ENCODE measurements at regions not wholly inside any gene's neighbourhood (a gene's known extent, or its start where the extent isn't known, plus 50 kb on each side); places are given as distances from the start of the nearest gene placed in this dataset.
A peak's percentile ranks its signal among the peaks of the same experiment; 100 is the strongest.

DNA sequence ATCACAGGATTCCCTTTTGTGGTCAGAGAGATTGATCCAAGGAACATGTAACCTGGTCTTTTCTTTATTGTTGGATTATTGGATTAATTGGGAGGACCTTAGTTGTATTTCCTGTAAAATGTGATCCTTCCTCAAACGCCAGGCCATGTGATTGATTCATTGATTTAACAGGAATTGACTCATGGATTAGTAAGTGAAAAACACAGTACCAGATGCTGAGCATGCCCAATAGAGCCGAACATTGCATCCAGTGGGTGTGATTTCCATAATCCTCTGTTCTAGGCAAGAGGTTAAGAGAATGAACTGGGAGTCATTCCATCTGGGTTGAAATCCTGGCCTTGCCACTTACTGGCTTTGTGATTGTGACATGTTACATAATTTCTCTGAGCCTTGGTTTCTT is 522.3 kb downstream of the MAT2B start:
- no peak overlapping the region for H4K8ac ChIP-seq (ENCODE audit: low read length)
- H3K9ac ChIP-seq (ENCODE audit: low read length): no peak overlapping the region
- no peak overlapping the region for H3K18ac ChIP-seq (ENCODE audit: low read depth in 1 of 2, low read length in 2 of 2)
- no peak overlapping the region for H2AK5ac ChIP-seq (ENCODE audit: low read length, severe bottlenecking)
- H2BK15ac ChIP-seq (ENCODE audit: low read depth, poor library complexity, severe bottlenecking): no peak overlapping the region
- H3K27me3 ChIP-seq (ENCODE audit: control insufficient read depth in 1 of 2, insufficient read depth in 1 of 2, low read length in 2 of 2): no peaks in the 10 kb centered on the region
- DNase-seq: no peak
- 78% methylated on average over 2 of the region's 2 CpGs for WGBS
- H3K4me3 ChIP-seq (ENCODE audit: insufficient read depth in 1 of 2, low read depth in 1 of 2, low read length in 2 of 2): no peak overlapping the region
- no peak overlapping the region for H2BK12ac ChIP-seq (ENCODE audit: low read length in 2 of 2)
- H2BK5ac ChIP-seq (ENCODE audit: low read depth, low read length, poor library complexity, severe bottlenecking): no peak overlapping the region
- H3K4me1 ChIP-seq (ENCODE audit: control insufficient read depth, insufficient read depth, low read depth, low read length): no peaks in the 10 kb centered on the region
- H3K4ac ChIP-seq (ENCODE audit: low read depth in 1 of 2, low read length in 2 of 2): no peak overlapping the region
- H3K14ac ChIP-seq (ENCODE audit: low read length in 2 of 2): no peak overlapping the region
- no peaks in the 10 kb centered on the region for H3K36me3 ChIP-seq (ENCODE audit: control insufficient read depth in 1 of 2, insufficient read depth in 2 of 2, low read depth in 1 of 2, low read length in 2 of 2)
- H2AFZ ChIP-seq (ENCODE audit: low read depth, low read length): no peak overlapping the region
- H2BK120ac ChIP-seq (ENCODE audit: low read depth, low read length): no peak overlapping the region
- H3K79me1 ChIP-seq (replicated peaks; ENCODE audit: low read length, poor library complexity, severe bottlenecking): no peaks in the 10 kb centered on the region
- no peaks in the 10 kb centered on the region for H3K9me3 ChIP-seq (ENCODE audit: control insufficient read depth, low read length)
- no peak overlapping the region for H3K27ac ChIP-seq (ENCODE audit: low read length, poor library complexity, severe bottlenecking)
- H4K91ac ChIP-seq (ENCODE audit: low read length): no peak overlapping the region
- H3K4me2 ChIP-seq (ENCODE audit: low read length, poor library complexity, severe bottlenecking): no peak overlapping the region
- no peak overlapping the region for H3K23ac ChIP-seq (ENCODE audit: low read length in 2 of 2)

DNA sequence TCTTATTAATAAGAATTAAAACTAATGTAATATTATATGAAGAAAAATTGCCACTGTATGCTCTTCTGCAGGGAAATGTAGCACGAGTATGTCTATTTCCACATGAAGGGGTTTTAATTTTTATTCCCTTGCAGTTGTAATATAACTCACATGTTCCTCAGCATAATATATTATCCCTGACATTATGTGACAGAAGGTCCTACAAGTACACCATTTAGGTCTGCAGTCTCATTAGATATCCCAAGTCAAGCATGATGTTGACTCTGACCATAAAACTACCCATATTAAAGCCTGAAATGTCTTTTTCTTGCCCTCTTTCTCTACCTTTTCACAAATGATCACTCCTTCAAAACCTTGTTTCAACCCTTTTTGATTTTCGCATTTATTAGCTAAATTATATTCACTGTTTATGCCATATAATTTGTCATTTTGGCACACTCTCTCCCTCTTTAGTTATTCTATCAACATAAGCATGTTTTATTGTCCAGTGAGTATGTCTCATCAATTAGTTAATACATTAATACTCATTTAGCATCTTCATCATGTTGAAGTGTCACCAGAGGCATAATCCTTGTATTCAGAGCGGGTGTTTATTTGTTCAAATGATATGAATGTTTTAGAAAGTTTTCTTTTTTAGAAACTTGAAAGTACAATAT is 532.8 kb downstream of the MAT2B start:
- H3K4me2 ChIP-seq (ENCODE audit: low read length, poor library complexity, severe bottlenecking): no peak overlapping the region
- no peak for DNase-seq
- H2BK12ac ChIP-seq (ENCODE audit: low read length in 2 of 2): no peak overlapping the region
- no peaks in the 10 kb centered on the region for H3K4me1 ChIP-seq (ENCODE audit: control insufficient read depth, insufficient read depth, low read depth, low read length)
- no CpG with 5 or more reads among the region's 3 CpGs for WGBS
- H3K36me3 ChIP-seq (ENCODE audit: control insufficient read depth in 1 of 2, insufficient read depth in 2 of 2, low read depth in 1 of 2, low read length in 2 of 2): no peaks in the 10 kb centered on the region
- no peak overlapping the region for H3K4me3 ChIP-seq (ENCODE audit: insufficient read depth in 1 of 2, low read depth in 1 of 2, low read length in 2 of 2)
- H3K14ac ChIP-seq (ENCODE audit: low read length in 2 of 2): no peak overlapping the region
- no peak overlapping the region for H3K9ac ChIP-seq (ENCODE audit: low read length)
- H3K79me1 ChIP-seq (replicated peaks; ENCODE audit: low read length, poor library complexity, severe bottlenecking): no peaks in the 10 kb centered on the region
- H3K4ac ChIP-seq (ENCODE audit: low read depth in 1 of 2, low read length in 2 of 2): no peak overlapping the region
- H2AFZ ChIP-seq (ENCODE audit: low read depth, low read length): no peak overlapping the region
- no peak overlapping the region for H4K8ac ChIP-seq (ENCODE audit: low read length)
- H3K18ac ChIP-seq (ENCODE audit: low read depth in 1 of 2, low read length in 2 of 2): no peak overlapping the region
- no peak overlapping the region for H2BK5ac ChIP-seq (ENCODE audit: low read depth, low read length, poor library complexity, severe bottlenecking)
- no peak overlapping the region for H2AK5ac ChIP-seq (ENCODE audit: low read length, severe bottlenecking)
- no peak overlapping the region for H3K27ac ChIP-seq (ENCODE audit: low read length, poor library complexity, severe bottlenecking)
- no peak overlapping the region for H3K23ac ChIP-seq (ENCODE audit: low read length in 2 of 2)
- H4K91ac ChIP-seq (ENCODE audit: low read length): no peak overlapping the region
- H3K27me3 ChIP-seq (ENCODE audit: control insufficient read depth in 1 of 2, insufficient read depth in 1 of 2, low read length in 2 of 2): no peaks in the 10 kb centered on the region
- no peaks in the 10 kb centered on the region for H3K9me3 ChIP-seq (ENCODE audit: control insufficient read depth, low read length)
- no peak overlapping the region for H2BK15ac ChIP-seq (ENCODE audit: low read depth, poor library complexity, severe bottlenecking)
- no peak overlapping the region for H2BK120ac ChIP-seq (ENCODE audit: low read depth, low read length)

DNA sequence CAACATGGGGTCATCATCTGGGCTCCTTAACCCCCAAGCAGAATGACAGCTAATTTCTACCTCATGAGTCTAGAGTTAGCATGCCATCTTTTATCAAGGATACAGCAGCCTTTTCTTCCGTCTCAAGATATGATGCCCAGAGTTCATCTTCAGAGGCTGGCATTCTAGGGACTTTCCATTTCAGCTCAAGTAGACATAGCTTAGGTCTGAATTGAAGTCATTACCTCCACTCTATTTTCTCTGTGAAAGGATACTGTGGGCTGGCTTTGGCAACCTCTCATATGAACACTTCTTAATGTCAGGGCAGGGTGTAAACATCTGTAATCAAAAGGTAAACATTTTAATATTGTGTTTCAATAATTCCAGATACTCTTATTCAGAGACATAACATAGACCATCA is 535.7 kb downstream of the MAT2B start:
- H3K4me3 ChIP-seq (ENCODE audit: insufficient read depth in 1 of 2, low read depth in 1 of 2, low read length in 2 of 2): no peak overlapping the region
- no peaks in the 10 kb centered on the region for H3K79me1 ChIP-seq (replicated peaks; ENCODE audit: low read length, poor library complexity, severe bottlenecking)
- no peak overlapping the region for H2BK12ac ChIP-seq (ENCODE audit: low read length in 2 of 2)
- H3K4me2 ChIP-seq (ENCODE audit: low read length, poor library complexity, severe bottlenecking): no peak overlapping the region
- H3K27ac ChIP-seq (ENCODE audit: low read length, poor library complexity, severe bottlenecking): no peak overlapping the region
- H3K4me1 ChIP-seq (ENCODE audit: control insufficient read depth, insufficient read depth, low read depth, low read length): no peaks in the 10 kb centered on the region
- no peak overlapping the region for H3K14ac ChIP-seq (ENCODE audit: low read length in 2 of 2)
- H3K4ac ChIP-seq (ENCODE audit: low read depth in 1 of 2, low read length in 2 of 2): no peak overlapping the region
- no peak overlapping the region for H3K9ac ChIP-seq (ENCODE audit: low read length)
- 100% methylated on average over 1 of the region's 1 CpG for WGBS
- H3K18ac ChIP-seq (ENCODE audit: low read depth in 1 of 2, low read length in 2 of 2): no peak overlapping the region
- no peaks in the 10 kb centered on the region for H3K36me3 ChIP-seq (ENCODE audit: control insufficient read depth in 1 of 2, insufficient read depth in 2 of 2, low read depth in 1 of 2, low read length in 2 of 2)
- no peak overlapping the region for H4K91ac ChIP-seq (ENCODE audit: low read length)
- no peak overlapping the region for H2BK15ac ChIP-seq (ENCODE audit: low read depth, poor library complexity, severe bottlenecking)
- DNase-seq: no peak
- no peak overlapping the region for H4K8ac ChIP-seq (ENCODE audit: low read length)
- H2AK5ac ChIP-seq (ENCODE audit: low read length, severe bottlenecking): no peak overlapping the region
- H3K23ac ChIP-seq (ENCODE audit: low read length in 2 of 2): no peak overlapping the region
- no peak overlapping the region for H2BK120ac ChIP-seq (ENCODE audit: low read depth, low read length)
- no peaks in the 10 kb centered on the region for H3K27me3 ChIP-seq (ENCODE audit: control insufficient read depth in 1 of 2, insufficient read depth in 1 of 2, low read length in 2 of 2)
- no peak overlapping the region for H2BK5ac ChIP-seq (ENCODE audit: low read depth, low read length, poor library complexity, severe bottlenecking)
- H2AFZ ChIP-seq (ENCODE audit: low read depth, low read length): no peak overlapping the region
- H3K9me3 ChIP-seq (ENCODE audit: control insufficient read depth, low read length): no peaks in the 10 kb centered on the region

DNA sequence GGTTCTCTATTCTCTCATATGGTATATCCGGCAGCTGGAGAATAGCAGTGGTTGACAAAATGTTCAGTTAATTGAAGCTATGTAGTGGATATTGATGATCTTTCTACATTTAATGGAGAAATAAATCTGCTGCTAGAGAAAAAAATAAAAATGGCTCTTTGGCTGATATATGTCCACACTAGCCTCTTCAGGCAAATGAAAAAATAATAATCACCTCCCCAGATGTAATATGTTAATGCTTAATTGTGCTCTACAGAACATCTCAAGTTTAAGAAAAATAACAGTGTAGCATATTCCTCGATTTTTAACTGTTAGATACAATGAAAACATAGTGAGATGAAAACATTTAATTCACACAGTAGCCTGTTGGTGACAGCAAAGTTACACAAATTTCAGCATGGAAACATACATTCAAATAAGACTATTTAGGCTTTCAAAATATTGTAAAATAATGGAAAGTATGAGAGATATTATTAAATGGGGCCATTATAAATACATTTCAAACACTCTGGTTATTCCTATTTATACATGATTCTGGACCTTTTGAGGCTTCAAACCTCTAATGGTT is 543.0 kb downstream of the MAT2B start:
- Histone ChIP-seq H3K23ac (ENCODE audit: low read length in 2 of 2) (no peak overlapping the region), H3K79me1 (replicated peaks; ENCODE audit: low read length, poor library complexity, severe bottlenecking) (no peaks in the 10 kb centered on the region), H3K9ac (ENCODE audit: low read length) (peak overlapping the region; percentile 14), H2AFZ (ENCODE audit: low read depth, low read length) (no peak overlapping the region), H3K18ac (ENCODE audit: low read depth in 1 of 2, low read length in 2 of 2) (no peak overlapping the region), H3K9me3 (ENCODE audit: control insufficient read depth, low read length) (no peaks in the 10 kb centered on the region), H2BK12ac (ENCODE audit: low read length in 2 of 2) (no peak overlapping the region), H2AK5ac (ENCODE audit: low read length, severe bottlenecking) (no peak overlapping the region), H2BK15ac (ENCODE audit: low read depth, poor library complexity, severe bottlenecking) (no peak overlapping the region), H4K91ac (ENCODE audit: low read length) (no peak overlapping the region), H2BK5ac (ENCODE audit: low read depth, low read length, poor library complexity, severe bottlenecking) (no peak overlapping the region), H3K4me1 (ENCODE audit: control insufficient read depth, insufficient read depth, low read depth, low read length) (no peaks in the 10 kb centered on the region), H3K4me3 (ENCODE audit: insufficient read depth in 1 of 2, low read depth in 1 of 2, low read length in 2 of 2) (no peak overlapping the region), H3K4me2 (ENCODE audit: low read length, poor library complexity, severe bottlenecking) (no peak overlapping the region), H3K27me3 (ENCODE audit: control insufficient read depth in 1 of 2, insufficient read depth in 1 of 2, low read length in 2 of 2) (no peaks in the 10 kb centered on the region), H3K4ac (ENCODE audit: low read depth in 1 of 2, low read length in 2 of 2) (no peak overlapping the region), H3K14ac (ENCODE audit: low read length in 2 of 2) (no peak overlapping the region), H3K36me3 (ENCODE audit: control insufficient read depth in 1 of 2, insufficient read depth in 2 of 2, low read depth in 1 of 2, low read length in 2 of 2) (no peaks in the 10 kb centered on the region), H4K8ac (ENCODE audit: low read length) (no peak overlapping the region), H3K27ac (ENCODE audit: low read length, poor library complexity, severe bottlenecking) (no peak overlapping the region), H2BK120ac (ENCODE audit: low read depth, low read length) (no peak overlapping the region)
- DNase-seq: peak; percentile 21
- 100% methylated on average over 1 of the region's 2 CpGs for WGBS
